NCI-H128 (cell line): ENCODE measurements at regions not wholly inside any gene's neighbourhood (a gene's known extent, or its start where the extent isn't known, plus 50 kb on each side); places are given as distances from the start of the nearest gene placed in this dataset.

ENCODE experiments used
- DNase-seq: peaks from one replicate; lab custom pipeline; 2025; ENCODE audit not compliant: unreplicated experiment; lab: John Stamatoyannopoulos, UW

DNA sequence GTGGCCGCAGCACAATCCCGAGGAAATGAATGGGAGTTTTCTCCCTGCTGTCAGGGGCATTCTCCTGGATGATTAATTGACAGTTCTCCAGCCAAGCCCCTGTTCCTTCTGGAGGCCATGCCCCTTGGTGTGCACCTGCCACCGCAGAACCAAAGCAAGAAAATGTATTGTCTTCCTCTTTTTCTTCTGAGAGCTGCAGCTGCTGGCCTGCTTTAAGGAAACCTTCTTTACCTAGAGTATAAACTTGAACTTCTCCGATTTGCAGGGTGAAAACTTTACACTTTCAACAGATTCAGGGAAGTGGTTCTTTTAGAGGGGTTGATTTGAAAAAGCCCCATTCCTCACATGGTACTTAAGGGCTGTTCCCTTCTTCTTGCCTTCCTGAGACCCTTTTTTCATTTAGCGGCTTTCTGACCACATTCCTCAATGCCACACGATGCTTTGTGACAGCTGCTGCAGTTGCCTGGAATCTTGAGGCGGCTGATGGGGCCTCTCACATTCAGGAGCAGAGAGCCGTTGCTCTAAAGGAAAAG is 402.8 kb downstream of the TXNL1 start:
- DNase-seq = no peak

DNA sequence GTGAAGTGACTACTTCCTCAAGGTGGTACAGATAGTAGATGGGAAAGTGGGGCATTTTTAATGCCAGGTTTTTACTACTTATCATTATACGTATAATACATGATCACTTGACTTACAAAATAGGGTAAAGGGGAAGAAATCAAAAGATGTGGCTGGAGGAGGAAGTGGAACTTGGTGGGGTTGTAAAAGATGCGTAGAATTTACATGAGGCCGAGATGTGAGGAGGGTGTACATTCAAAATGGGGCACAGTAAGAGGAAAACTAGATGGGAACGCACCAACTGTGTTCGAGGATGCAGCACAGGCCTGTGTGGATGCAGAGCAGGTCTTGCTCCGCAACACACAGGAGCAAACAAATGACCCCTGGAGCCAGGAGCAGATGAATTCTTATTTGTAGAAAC is 403.3 kb downstream of the TXNL1 start:
- no peak for DNase-seq

DNA sequence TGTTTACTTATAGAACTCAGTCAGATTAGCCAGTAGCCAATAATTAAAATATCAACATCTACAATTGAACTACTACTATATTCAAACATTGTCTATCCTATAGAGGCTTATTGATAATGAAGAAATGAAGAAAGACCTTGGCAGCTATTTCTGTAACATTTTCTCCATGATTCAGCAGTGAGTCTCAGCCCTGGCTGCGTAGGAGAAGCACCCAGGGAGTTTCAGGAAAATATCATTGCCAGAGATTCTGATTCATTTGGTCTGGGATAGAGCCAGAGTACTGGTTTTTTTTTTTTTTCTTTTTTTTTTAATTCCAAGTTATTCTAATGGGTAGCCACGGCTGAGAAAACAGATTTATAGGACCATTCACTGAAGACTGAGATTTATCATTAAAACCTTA is 404.8 kb downstream of the TXNL1 start:
- DNase-seq = no peak

DNA sequence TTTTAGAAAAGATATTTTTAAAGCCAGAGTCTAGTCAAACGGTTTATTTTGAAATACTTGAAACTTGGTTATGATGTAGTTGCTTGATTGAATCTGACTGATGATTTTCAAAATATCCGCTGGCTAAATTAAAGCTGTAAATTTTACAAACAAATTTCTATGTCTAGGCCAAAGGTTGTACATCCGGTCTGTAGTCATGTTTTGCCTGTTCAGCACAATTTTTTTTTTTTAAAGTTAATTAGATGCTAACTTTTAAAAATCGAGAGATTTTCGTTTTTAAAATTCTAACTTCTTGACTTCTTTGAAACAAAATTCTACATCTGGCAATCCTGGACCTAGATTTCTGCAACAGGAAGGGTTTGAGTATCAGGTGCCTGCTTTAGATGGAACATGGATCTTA is 412.4 kb downstream of the TXNL1 start:
- no peak for DNase-seq

DNA sequence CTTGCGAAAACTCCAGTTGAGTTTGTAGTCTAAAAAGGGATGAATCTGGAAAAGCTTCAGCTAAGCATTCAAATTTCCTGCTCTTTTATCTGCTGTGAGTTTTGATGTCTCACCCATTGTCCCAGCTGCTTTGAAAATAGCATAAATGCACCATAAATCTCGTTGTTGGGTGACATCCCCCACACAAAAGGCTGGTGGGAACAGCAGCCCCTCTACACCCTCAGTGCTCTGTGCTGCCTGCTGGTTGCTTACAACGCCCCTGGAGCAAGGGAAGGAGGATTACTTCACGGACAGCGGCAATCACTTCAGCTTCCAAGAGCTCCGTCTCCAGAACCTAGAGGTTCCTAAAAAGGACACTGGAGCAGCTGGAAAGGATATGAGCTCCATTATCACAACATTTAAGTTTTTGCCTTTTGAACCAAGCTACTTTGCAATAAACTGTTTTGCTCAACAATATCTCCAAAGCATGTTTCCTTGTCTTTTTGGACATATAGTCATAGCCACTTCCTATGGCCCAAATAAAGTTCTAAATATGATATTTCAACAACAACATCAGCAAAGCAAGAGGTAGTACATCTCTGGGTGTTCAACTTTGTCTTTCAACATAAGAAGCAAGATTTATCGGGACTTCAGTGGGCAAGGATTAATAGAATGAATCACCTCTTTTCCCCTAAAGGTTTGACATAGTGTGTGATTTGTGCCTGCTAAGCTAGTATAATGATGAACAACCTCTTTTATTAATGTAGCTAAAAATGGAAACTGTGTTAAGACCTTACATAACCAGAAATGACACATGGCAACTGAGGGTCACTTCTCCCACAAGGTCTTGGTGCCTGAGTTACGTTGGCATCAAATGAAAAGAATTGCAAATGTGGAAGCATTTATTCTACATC is 413.5 kb downstream of the TXNL1 start:
- DNase-seq = no peak

DNA sequence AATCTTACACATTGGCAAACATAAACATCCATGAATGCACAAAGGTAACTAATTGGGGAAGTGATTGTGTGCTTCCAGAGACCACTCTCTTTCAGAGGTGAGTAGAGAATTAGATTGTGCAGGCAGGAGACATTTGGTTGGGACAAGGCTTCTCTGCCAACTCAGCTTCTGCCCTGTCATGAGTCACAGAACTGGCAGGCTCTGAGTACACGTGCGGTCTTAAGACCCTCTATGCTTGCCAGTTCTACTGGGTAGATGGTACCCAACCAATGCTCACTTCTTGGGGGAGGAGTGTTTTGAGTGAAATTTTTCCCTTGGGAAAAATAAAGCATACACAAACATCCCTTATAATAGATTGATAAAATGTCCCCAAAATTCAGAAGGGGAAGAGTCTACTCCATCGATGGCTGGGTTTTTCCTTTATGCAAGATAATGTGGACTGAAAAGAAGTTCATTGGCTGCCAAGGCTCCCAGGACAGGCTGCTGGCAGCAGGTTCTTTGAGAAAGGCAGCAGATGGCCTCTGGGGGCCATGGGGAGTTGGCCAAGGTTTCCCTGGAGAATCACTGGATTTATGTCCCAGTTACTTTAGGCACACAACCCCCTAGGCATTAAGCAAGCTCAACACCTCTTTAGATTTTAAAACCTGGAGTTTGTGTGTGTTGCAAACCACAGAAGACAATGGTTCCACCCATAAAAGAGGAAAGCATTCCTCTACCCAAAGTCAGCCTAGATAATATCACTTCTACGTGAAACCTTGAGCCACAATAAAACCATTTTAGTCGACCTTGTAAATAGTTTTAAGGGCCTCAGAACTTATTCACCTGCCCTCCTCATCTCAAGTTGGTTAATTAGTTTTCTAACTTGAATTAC is 417.0 kb downstream of the TXNL1 start:
- no peak for DNase-seq

DNA sequence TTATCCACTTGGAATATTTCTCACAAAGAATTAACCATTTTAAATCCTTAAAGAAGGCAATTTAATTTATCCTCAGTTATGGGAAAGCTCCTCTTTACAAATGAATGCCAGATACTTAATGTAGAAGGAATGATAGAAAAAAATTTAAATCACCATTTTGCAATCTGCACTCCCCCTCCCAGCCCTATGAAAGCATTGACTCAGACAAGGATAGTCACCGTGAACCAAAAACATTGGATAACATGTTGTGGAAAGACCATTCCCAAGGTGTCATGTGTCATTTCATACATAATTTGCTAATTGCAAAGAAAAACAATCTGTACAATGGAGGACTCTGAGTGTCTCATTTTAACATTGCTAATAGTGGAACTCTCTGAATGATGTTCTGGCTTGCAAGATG is 421.0 kb downstream of the TXNL1 start:
- no peak for DNase-seq

DNA sequence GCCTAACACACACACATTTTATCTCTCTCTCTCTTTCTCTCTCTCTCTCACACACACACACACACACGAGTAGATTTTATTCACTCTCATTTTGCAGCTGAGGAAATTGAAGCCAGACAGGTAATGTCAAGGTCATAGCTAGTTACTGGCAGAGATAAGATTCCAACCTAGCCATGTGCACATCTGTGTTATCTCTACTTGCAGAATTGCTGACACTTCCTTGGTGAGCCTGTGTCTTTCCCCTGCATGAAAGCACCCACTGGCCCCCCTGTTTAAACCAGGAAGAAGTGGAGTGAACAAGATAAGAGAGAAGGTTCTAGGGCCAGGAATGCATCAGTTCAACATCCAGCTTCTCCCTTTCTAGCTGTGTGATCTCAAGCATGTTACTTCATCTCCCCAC is 423.7 kb downstream of the TXNL1 start:
- no peak for DNase-seq

DNA sequence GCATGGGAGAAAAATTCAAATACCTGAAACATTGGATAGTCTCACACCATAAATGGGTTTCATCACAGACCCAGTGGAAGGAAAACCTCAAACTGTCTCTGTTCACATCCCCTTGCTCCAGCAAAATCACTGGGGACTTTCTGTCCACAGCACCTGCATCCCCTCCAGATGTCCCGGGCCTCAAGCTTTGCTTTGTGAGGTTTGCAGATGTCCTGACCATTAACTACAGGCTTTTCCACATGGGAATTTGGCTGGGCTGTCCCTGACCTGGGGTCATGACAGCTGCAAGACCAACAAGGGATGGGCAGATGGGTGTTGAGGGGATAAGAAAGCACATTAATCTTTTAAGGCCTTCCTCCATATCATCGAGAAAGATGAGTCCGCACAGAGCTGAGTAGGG is 427.9 kb downstream of the TXNL1 start:
- no peak for DNase-seq

DNA sequence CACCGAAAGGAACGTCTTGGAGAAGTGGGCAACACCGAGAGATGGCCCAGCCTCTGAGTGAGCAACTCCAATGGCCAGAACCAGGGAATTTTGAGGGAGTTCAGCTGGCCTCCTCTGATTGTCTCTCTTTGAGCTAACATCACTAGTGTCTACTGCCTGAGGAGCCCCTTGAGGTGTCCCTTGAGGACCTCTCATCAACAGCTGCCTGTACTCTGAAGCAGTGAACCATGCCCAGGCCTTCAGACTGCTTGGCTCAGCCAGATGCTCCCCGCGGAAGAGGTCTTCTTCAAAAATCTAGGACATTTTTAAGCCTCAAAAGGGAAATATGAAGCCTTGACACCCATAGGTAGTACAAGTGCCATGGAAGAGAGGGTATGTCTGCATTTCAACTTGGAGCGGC is 430.4 kb downstream of the TXNL1 start:
- DNase-seq = no peak

DNA sequence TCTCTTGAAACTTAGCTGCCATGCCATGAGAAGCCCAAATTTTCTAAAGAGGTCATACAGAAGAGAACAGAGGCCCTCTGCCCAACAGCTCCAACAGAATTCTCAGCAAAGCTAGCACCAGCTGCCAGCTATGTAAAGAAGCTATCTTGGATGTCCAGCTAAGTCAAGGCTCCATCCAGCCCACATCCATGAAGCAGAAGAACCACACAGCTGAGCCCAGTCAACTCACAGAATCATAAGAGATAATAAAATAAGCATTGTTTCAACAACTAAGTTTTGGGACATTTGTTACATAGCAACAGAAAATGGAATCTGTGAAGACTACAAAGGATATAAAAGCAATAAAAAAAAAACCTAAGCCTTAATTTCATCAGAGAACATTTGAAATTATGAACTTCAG is 434.3 kb downstream of the TXNL1 start:
- DNase-seq = no peak

DNA sequence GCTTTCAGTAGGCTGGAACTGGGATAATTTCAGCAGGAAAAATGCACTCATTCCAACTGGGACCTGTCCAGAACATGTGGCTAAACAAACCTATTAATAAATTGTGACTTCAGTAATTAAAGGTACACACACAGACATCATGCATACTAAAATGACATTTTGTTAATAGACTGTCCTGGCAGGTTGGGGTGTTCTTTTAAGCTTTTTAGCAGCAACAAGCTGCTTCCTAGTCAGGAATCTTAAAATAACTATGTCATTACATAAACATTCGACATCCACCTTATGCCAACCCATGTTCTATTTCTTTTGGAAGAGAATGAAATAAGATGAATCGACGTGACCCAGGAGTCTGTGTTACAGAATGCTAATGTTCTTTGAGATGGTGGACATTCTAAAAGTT is 435.7 kb downstream of the TXNL1 start:
- DNase-seq = no peak

DNA sequence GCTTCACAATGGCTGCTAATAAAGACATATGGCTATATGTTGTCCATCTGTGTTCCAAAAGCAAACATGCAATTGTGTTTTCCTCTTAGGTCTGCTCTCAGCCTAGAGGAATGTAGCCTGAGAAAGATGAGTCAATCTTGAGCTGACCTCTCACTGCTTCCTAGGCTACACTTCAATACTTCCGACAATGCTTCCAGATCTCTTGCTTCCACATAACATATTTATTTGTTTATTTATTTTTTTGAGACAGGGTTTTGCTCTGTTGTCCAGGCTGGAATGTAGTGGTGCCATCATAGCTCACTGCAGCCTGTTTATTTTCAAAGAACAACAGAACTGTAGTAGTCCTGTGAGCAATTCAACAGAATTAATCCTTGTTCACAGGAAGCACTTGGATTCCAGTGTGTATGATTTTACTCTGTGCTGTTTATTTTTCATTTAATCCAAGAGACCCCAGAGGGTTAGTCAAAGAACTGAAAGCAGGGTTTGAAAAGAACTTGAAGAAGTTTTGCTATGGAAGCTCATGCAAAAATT is 437.9 kb downstream of the TXNL1 start:
- no peak for DNase-seq

DNA sequence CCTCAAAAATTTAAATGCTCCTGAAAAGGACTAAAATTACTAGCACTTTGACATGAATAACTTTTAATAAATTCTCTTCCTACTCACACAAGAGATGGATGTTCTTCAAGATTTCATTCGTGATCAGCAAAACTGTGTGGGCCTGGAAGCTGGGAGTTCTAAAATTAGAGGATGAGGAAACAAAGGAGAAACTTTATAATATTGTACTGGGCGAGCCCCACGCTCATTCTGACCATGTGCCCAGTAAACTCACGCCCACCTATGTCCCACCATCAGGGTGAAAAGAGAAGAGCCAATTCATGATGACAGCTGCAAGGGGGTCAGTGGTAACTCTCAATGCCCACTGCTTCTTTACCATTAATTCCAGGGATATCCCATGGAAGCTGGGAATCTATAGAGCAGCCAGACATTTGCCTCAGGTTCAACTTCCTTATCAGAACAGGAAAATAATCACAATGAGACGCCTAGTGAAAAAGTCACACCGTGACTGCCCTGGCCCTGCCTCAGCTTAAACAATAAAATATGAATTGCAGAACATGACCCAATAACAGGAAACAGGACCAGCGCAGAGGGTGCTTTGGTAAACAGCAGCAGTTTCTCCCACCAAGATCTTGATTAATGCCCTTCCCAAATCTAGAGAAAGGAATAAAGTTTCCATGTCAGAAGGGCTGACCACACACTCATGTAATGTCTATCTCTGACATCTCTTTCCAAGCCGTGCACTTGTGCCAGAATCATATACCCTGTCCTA is 438.6 kb downstream of the TXNL1 start:
- DNase-seq = no peak

DNA sequence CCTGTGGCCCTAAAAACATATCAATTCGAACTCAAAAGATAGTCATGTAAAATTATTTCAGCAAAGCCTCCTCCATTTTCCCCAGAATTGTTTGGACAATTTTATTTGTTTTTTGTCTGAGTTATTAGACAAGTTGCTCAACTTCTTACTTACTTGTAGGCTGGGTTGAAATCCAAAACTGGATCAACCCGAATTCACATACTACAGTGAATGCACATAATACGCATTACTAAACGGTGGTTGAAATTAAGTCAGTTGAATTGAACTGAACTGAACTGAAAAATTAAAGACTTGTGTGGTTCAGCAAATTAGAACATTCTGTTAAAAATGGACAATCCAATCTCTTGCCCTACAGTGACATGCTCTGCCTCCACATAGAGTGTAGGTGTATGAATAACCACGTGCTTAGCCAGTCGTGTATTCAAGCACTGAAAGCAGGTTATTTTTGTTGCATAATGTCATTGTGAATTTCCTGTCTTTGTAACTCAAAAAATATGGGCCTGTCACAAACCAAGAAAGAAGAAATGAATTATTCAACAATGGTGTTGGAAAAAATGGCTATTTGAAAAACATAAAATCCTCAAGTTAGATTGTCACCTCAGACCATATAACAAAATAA is 441.0 kb downstream of the TXNL1 start:
- DNase-seq = no peak

DNA sequence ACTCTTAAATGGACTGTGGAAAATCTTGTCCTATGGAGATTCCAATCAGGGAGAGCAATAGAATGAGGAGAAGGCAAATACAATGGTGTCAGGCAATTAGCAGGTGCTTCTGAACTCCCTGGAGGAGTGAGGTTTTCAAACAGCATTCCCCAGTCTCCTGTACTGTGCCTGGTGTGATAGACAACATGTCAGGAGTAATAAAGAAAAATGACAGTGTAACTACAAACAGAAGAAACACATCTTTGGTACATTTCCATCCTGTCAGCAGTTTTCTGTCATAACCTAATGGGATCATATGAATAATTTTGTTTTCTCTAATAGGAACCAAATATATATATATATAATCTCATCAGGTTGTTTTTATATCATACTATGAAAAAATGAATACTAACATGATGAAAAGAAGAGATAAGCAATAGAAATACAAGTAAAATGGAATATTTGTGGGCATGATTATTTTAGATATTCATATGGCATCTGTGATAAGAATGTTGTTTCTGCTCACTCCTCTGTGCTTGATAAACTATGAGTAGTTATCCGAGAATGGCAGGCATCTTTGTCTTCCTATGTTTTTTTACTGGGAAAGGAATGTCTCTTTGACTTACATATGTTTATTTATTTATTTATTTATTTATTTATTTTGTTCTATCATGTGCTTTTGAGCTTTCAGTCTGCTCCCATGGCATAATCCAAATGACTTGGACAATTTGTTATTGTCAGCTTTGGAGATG is 441.7 kb downstream of the TXNL1 start:
- DNase-seq = no peak

DNA sequence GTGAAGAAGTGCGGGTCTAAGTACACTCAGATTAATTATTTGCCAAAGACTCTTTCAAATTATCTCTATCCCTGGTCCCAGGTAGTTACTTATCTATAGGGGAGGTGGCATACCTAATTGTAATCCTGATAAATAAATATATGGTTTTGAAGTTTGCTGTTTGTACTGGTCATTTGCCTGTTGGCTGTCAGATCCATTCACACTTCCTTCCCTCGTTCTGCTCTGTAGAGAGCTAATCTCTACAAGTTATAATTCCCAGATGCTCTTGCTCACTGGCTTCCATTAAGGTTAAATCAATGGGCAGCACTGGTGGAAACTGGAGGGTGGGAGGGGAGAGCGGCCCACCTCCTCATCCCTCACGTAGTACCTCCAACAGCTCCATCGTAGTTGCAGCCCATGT is 447.1 kb downstream of the TXNL1 start:
- DNase-seq = no peak

DNA sequence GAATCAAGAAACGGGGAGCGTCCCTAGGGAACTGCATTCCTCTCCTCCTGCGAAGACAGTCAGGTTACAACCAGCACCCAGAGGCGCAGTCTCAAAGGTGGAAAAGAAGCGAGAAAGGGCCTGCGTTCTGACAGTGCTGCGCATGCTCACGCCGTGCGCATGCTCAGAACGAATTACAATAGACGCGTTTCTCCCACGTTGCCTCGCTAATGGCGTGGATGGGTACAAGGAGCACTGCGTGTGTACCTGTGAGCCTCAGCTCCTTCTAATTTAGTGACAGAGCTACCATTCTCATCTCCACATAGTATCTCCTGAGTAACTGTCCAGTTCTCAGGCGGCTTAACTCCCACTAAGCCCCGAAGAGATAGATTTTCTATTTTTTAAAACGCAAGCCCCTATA is 448.8 kb downstream of the TXNL1 start:
- no peak for DNase-seq

DNA sequence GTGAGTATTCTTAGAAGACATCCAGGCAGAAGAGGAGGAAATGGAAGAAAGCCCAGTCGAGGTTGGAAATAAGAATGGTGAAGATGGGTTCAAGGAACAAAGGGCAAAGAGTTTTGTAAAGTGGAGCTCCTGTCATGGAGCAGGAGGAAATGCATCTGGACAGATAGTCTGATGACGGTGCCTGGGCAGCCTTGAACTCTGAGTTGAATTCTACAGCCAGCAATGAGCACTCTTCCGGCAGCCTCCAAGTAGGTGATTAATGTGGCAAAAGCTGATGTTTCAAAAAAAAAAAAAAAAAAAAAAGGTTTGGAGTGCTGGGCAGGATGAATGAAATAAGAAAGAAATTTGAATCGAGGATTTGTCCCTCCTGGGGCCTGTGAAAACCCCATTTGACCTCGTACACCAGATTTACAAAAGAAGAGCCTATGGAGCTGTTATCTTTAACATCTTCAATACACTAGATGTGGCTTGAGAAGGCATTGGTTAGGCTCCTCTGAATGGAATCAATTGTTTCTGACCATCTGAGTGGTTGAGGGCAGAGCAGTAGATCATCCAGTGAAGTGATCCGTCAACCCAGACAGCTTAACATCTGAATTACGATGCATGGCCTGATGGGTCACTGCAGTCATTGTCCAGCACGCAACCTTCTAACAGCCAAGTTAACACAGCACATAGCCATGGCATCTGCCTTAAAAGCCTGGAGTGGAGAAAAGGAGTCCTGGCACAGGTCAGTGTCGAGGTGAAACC is 449.7 kb downstream of the TXNL1 start:
- no peak for DNase-seq
